ENCODE measurements at regions not wholly inside any gene's neighbourhood (a gene's known extent, or its start where the extent isn't known, plus 50 kb on each side); places are given as distances from the start of the nearest gene placed in this dataset.

GRCh38 chr2:120963997-120964705 is 228.5 kb downstream of the GLI2 start:
- no peak for TF ChIP-seq CTCF (IDR thresholded peaks at IDR 0.05; ENCODE audit: poor library complexity)
- no peak for TF ChIP-seq EZH2 (IDR thresholded peaks at IDR 0.05; ENCODE audit: borderline replicate concordance)
